Fibroblast of gingiva (primary cell): ENCODE measurements at regions not wholly inside any gene's neighbourhood (a gene's known extent, or its start where the extent isn't known, plus 50 kb on each side); places are given as distances from the start of the nearest gene placed in this dataset.
A peak's percentile ranks its signal among the peaks of the same experiment; 100 is the strongest.
"Not testable (repeated sequence)": the region's sequence is repeated elsewhere in the genome, so short reads cannot be mapped to it uniquely, and the experiment has no call there.

ENCODE experiments used
- DNase-seq: peaks from one replicate; pipeline ENCODE4 v3.0.0-alpha.2; 2011; ENCODE audit warnings: low read depth

GRCh38 chr1:81525085-81525484 lies 275.6 kb upstream of the ADGRL2 start:
- DNase-seq = no peak

- DNase-seq = no peak
Measured at GRCh38 chr1:81519987-81520386, 280.7 kb upstream of the ADGRL2 start.

GRCh38 chr1:81517987-81518386 lies 282.7 kb upstream of the ADGRL2 start:
- no peak for DNase-seq

GRCh38 chr1:81513796-81514354 lies 286.9 kb upstream of the ADGRL2 start:
- no peak for DNase-seq

- DNase-seq = no peak
Measured at GRCh38 chr1:81512252-81513003, 288.3 kb upstream of the ADGRL2 start.

- DNase-seq = no peak
Measured at GRCh38 chr1:81511281-81511680, 289.5 kb upstream of the ADGRL2 start.

- DNase-seq = no peak
Measured at GRCh38 chr1:81510701-81511100, 290.0 kb upstream of the ADGRL2 start.

- peak; percentile 15 for DNase-seq
Measured at GRCh38 chr1:81509594-81509993, 291.1 kb upstream of the ADGRL2 start.

- DNase-seq = no peak
Measured at GRCh38 chr1:81506699-81507098, 294.0 kb upstream of the ADGRL2 start.

- DNase-seq = no peak
Measured at GRCh38 chr1:81505831-81506230, 294.9 kb upstream of the ADGRL2 start.

- DNase-seq = not testable (repeated sequence)
Measured at GRCh38 chr1:81504820-81505219, 295.9 kb upstream of the ADGRL2 start.

GRCh38 chr1:81502705-81503104 lies 298.0 kb upstream of the ADGRL2 start:
- not testable (repeated sequence) for DNase-seq

GRCh38 chr1:81501485-81501884 lies 299.2 kb upstream of the ADGRL2 start:
- DNase-seq = not testable (repeated sequence)

GRCh38 chr1:81499487-81499886 lies 301.2 kb upstream of the ADGRL2 start:
- DNase-seq = no peak

GRCh38 chr1:81498471-81499462 lies 302.0 kb upstream of the ADGRL2 start:
- DNase-seq = peak; percentile 29

GRCh38 chr1:81496349-81496748 lies 304.4 kb upstream of the ADGRL2 start:
- DNase-seq = no peak

GRCh38 chr1:81493102-81493869 lies 307.4 kb upstream of the ADGRL2 start:
- no peak for DNase-seq

- no peak for DNase-seq
Measured at GRCh38 chr1:81492628-81493027, 308.1 kb upstream of the ADGRL2 start.

GRCh38 chr1:81490614-81491013 lies 310.1 kb upstream of the ADGRL2 start:
- DNase-seq = no peak

GRCh38 chr1:81489372-81489934 lies 311.3 kb upstream of the ADGRL2 start:
- no peak for DNase-seq

GRCh38 chr1:81484284-81484683 lies 316.4 kb upstream of the ADGRL2 start:
- DNase-seq = no peak

- DNase-seq = no peak
Measured at GRCh38 chr1:81478219-81478618, 322.5 kb upstream of the ADGRL2 start.
